SK-N-SH (cell line): ENCODE measurements at regions not wholly inside any gene's neighbourhood (a gene's known extent, or its start where the extent isn't known, plus 50 kb on each side); places are given as distances from the start of the nearest gene placed in this dataset.

ENCODE experiments used
- CTCF ChIA-PET: fragments of 300-600, 350-600 bp; formaldehyde crosslinking; extraction: SDS; loops from one replicate; lab custom pipeline; 2021; lab: Yijun Ruan, JAX
- POLR2A ChIA-PET: fragments of 350-600 bp; sonication (Branson Sonifier 250); formaldehyde crosslinking; extraction: SDS; loops from one replicate; lab custom pipeline; 2020; ENCODE audit warnings: antibody characterized with exemption, inconsistent platforms; lab: Yijun Ruan, JAX
- DNase-seq: peaks from one replicate; pipeline ENCODE4 v3.0.0; 2012
- H2AFZ ChIP-seq: fragments of 200-600 bp; sonication (generic); 2 replicates; pipeline ENCODE4 v1.8.1; 2016; ENCODE audit warnings: antibody characterized with exemption, mild to moderate bottlenecking, low read depth
- H3F3A ChIP-seq: fragments of 200-600 bp; sonication (generic); replicated peaks from 2 replicates; pipeline ENCODE3; 2016; ENCODE audit warnings: antibody characterized with exemption, mild to moderate bottlenecking; ENCODE audit not compliant: insufficient read depth
- H3K27ac ChIP-seq, 2 experiments: fragments of 200-500 bp in 1 of 2; fragments of 200-600 bp in 1 of 2; sonication (Bioruptor generic) in 1 of 2; sonication (generic), shearing (Covaris generic) in 1 of 2; 2 replicates each; pipeline versions ENCODE4 v1.5.1 to v1.6.1; 2014 to 2016; ENCODE audit warnings: low read depth in 2 of 2, inconsistent platforms in 1 of 2, low read length in 1 of 2, mild to moderate bottlenecking in 1 of 2, mixed read lengths in 1 of 2
- H3K27me3 ChIP-seq: fragments of 200-600 bp; sonication (generic), shearing (Covaris generic); 2 replicates; pipeline ENCODE4 v1.6.1; 2016; ENCODE audit warnings: mixed run types; ENCODE audit not compliant: insufficient read depth
- H3K36me3 ChIP-seq, 2 experiments: fragments of 200-500 bp in 1 of 2; fragments of 200-600 bp in 1 of 2; sonication (Bioruptor generic) in 1 of 2; sonication (generic) in 1 of 2; replicated peaks in 1 of 2; 2 replicates each; pipeline versions ENCODE3 to v1.5.1; 2014 to 2016; ENCODE audit warnings: low read length in 1 of 2, mild to moderate bottlenecking in 1 of 2; ENCODE audit not compliant: insufficient read depth in 2 of 2, control insufficient read depth in 1 of 2
- H3K4me1 ChIP-seq, 2 experiments: fragments of 200-500 bp in 1 of 2; fragments of 200-600 bp in 1 of 2; sonication (Bioruptor generic) in 1 of 2; sonication (generic), shearing (Covaris generic) in 1 of 2; 2 replicates each; pipeline versions ENCODE4 v1.5.1 to v1.6.1; 2014 to 2016; ENCODE audit warnings: low read depth in 1 of 2, low read length in 1 of 2, mixed run types in 1 of 2; ENCODE audit not compliant: insufficient read depth in 2 of 2, control insufficient read depth in 1 of 2
- H3K4me2 ChIP-seq: fragments of 200-600 bp; sonication (generic), shearing (Covaris generic); 2 replicates; pipeline ENCODE4 v1.6.1; 2017; ENCODE audit warnings: mixed run types
- H3K4me3 ChIP-seq, 2 experiments: fragments of 200-500 bp in 1 of 2; fragments of 200-600 bp in 1 of 2; sonication (Bioruptor generic) in 1 of 2; sonication (generic), shearing (Covaris generic) in 1 of 2; 2 replicates each; pipeline versions ENCODE4 v1.5.1 to v1.8.1; 2014 to 2016; ENCODE audit warnings: low read depth in 2 of 2, inconsistent platforms in 1 of 2, low read length in 1 of 2, mild to moderate bottlenecking in 1 of 2, mixed read lengths in 1 of 2, moderate library complexity in 1 of 2
- H3K79me2 ChIP-seq: fragments of 200-600 bp; sonication (generic); 2 replicates; pipeline ENCODE4 v1.8.1; 2017; ENCODE audit warnings: mild to moderate bottlenecking; ENCODE audit not compliant: insufficient read depth
- H3K9ac ChIP-seq: fragments of 200-600 bp; sonication (generic); 2 replicates; pipeline ENCODE4 v1.6.1; 2017; ENCODE audit warnings: mixed run types
- H3K9me2 ChIP-seq: fragments of 200-600 bp; sonication (generic); 2 replicates; pipeline ENCODE4 v1.6.1; 2017; ENCODE audit warnings: mixed run types
- H3K9me3 ChIP-seq: fragments of 200-600 bp; sonication (generic); 2 replicates; pipeline ENCODE4 v1.6.1; 2017; ENCODE audit warnings: mixed run types, mild to moderate bottlenecking, moderate library complexity
- H4K20me1 ChIP-seq: fragments of 200-600 bp; sonication (generic); 2 replicates; pipeline ENCODE4 v1.6.1; 2017; ENCODE audit warnings: mild to moderate bottlenecking, mixed run types; ENCODE audit not compliant: insufficient read depth
- EP300 ChIP-seq, 2 experiments: IDR thresholded peaks; 2 replicates each; pipeline versions ENCODE4 v1.4.0 to v1.6.1; 2012; ENCODE audit warnings: borderline replicate concordance in 1 of 2, low read depth in 1 of 2, low read length in 1 of 2
- EZH2phosphoT487 ChIP-seq: fragments of 200-600 bp; sonication (generic); IDR thresholded peaks from 2 replicates; pipeline ENCODE4 v1.6.1; 2017; ENCODE audit warnings: low read depth, mixed run types, mild to moderate bottlenecking, antibody characterized with exemption, moderate library complexity, borderline replicate concordance
- GATA2 ChIP-seq: sonication (generic); formaldehyde crosslinking; IDR thresholded peaks from 2 replicates; pipeline ENCODE4 v1.5.0; 2020; ENCODE audit warnings: mild to moderate bottlenecking, missing genetic modification reagents
- IRF3 ChIP-seq: fragments of 150-350 bp; IDR thresholded peaks from 2 replicates; pipeline ENCODE4 v1.6.1; 2016; ENCODE audit warnings: mild to moderate bottlenecking, low read depth, low read length
- MAX ChIP-seq: IDR thresholded peaks from 2 replicates; pipeline ENCODE4 v1.4.0; 2012; ENCODE audit warnings: low read depth
- MEF2A ChIP-seq: IDR thresholded peaks from 2 replicates; pipeline ENCODE4 v1.4.0; 2012; ENCODE audit warnings: low read depth, borderline replicate concordance
- MXI1 ChIP-seq: IDR thresholded peaks from 2 replicates; pipeline ENCODE4 v1.6.1; 2012; ENCODE audit warnings: mild to moderate bottlenecking, low read depth, low read length, improper control_type of control experiment
- NFIC ChIP-seq: IDR thresholded peaks from 2 replicates; pipeline ENCODE4 v1.4.0; 2012; ENCODE audit warnings: borderline replicate concordance
- PBX3 ChIP-seq: IDR thresholded peaks from 2 replicates; pipeline ENCODE4; 2012
- RAD21 ChIP-seq: IDR thresholded peaks from 2 replicates; pipeline ENCODE4 v1.6.1; 2012; ENCODE audit warnings: mild to moderate bottlenecking, low read length
- RCOR1 ChIP-seq: fragments of 150-350 bp; IDR thresholded peaks from 2 replicates; pipeline ENCODE4 v1.6.1; 2017; ENCODE audit warnings: antibody characterized with exemption, low read length
- REST ChIP-seq: IDR thresholded peaks from 2 replicates; pipeline ENCODE4 v1.6.1; 2012; ENCODE audit warnings: mild to moderate bottlenecking, low read depth, low read length, moderate library complexity
- RFX5 ChIP-seq: IDR thresholded peaks from 2 replicates; pipeline ENCODE4 v1.6.1; 2012; ENCODE audit warnings: mild to moderate bottlenecking, improper control_type of control experiment, low read length
- SIN3A ChIP-seq: IDR thresholded peaks from 2 replicates; pipeline ENCODE4 v1.6.1; 2012; ENCODE audit warnings: low read depth, mild to moderate bottlenecking, low read length, moderate library complexity, borderline replicate concordance
- TCF12 ChIP-seq: IDR thresholded peaks from 2 replicates; pipeline ENCODE4 v1.4.0; 2012
- TEAD4 ChIP-seq: IDR thresholded peaks from 2 replicates; pipeline ENCODE4 v1.4.0; 2012; ENCODE audit warnings: mild to moderate bottlenecking, borderline replicate concordance; ENCODE audit not compliant: insufficient read depth
- USF1 ChIP-seq: IDR thresholded peaks from 2 replicates; pipeline ENCODE4 v1.4.0; 2012; ENCODE audit warnings: low read depth, borderline replicate concordance
- YY1 ChIP-seq: IDR thresholded peaks from 2 replicates; pipeline ENCODE4 v1.4.0; 2012; ENCODE audit warnings: low read depth, mild to moderate bottlenecking
- ZBTB33 ChIP-seq: IDR thresholded peaks from 2 replicates; pipeline ENCODE4 v1.4.0; 2012; ENCODE audit warnings: low read depth, borderline replicate concordance
- WGBS: methylation state at CpG from one replicate; pipeline ENCODE4 v1.1.6; 2017; ENCODE audit warnings: low lambda C conversion rate; 5-methylcytosine and 5-hydroxymethylcytosine counted together

- Histone ChIP-seq H3K9ac (no peak overlapping the region), H3F3A (no peaks in the 10 kb centered on the region), H3K4me2 (no peak overlapping the region), H3K36me3 (no peaks in the 10 kb centered on the region), H2AFZ (no peak overlapping the region), H3K27me3 (no peaks in the 10 kb centered on the region), H3K27ac (no peak overlapping the region), H3K4me3 (no peak overlapping the region), H3K4me1 (no peaks in the 10 kb centered on the region), H4K20me1 (no peaks in the 10 kb centered on the region), H3K79me2 (no peaks in the 10 kb centered on the region), H3K9me3 (no peaks in the 10 kb centered on the region), H3K9me2 (no peaks in the 10 kb centered on the region)
- ChIA-PET CTCF (interaction anchor here (2.1 kb wide), 1 partner anchor 121 kb away, joined by 6 read pairs; no protein-coding TSS in a partner anchor), POLR2A (no interaction called here)
- DNase-seq, result no peak
- no peak for TF ChIP-seq TEAD4
- TF ChIP-seq MXI1, result no peak
- no peak for TF ChIP-seq USF1
- no peak for TF ChIP-seq EZH2phosphoT487
- no peak for TF ChIP-seq RCOR1
- no peak for TF ChIP-seq ZBTB33
- TF ChIP-seq MEF2A, result no peak
- no peak for TF ChIP-seq PBX3
- TF ChIP-seq MAX, result no peak
- TF ChIP-seq YY1, result no peak
- no peak for TF ChIP-seq NFIC
- TF ChIP-seq EP300 (IDR thresholded peaks at IDR 0.05; ENCODE audit: borderline replicate concordance in 1 of 2, low read depth in 1 of 2, low read length in 1 of 2), result no peak
- TF ChIP-seq REST, result no peak
- TF ChIP-seq RAD21, result no peak
- TF ChIP-seq RFX5, result no peak
- no peak for TF ChIP-seq SIN3A
- TF ChIP-seq IRF3, result no peak
- no peak for TF ChIP-seq GATA2 (CRISPR knock-in tag)
- TF ChIP-seq TCF12, result no peak
- 23% methylated on average over 4 of the region's 4 CpGs for WGBS
Observed at GRCh38 chr16:52071101-52071500, 475.8 kb downstream of the TOX3 start.
